ENCODE measurements at regions not wholly inside any gene's neighbourhood (a gene's known extent, or its start where the extent isn't known, plus 50 kb on each side); places are given as distances from the start of the nearest gene placed in this dataset.

DNA sequence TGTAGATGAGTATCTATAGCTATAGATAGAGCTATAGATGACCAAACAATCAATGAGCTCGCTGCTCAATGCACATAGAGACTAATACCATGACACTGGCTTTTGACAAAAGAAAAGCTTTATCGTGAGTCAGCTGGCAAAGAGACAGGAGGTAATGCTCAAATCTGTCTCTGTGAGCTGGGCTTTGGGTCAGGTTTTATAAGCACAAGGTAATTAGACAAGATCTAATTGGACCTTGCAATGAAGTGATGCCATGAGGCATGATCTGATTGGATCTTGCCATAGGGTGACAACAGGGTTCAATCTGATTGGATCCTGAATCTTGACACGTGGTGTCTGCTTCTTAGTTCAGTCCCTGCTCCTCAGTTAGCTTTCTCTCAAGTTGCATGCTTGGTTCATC is 180.7 kb upstream of the MXRA5 start:
- ChIA-PET CTCF (no interaction called here), POLR2A (no interaction called here)
- DNase-seq (ENCODE audit: low read depth, low spot score) = no peak
- Histone ChIP-seq H3K4me3 (ENCODE audit: low read depth in 2 of 2, low read length in 2 of 2) (no peak overlapping the region), H3K9me3 (ENCODE audit: control insufficient read depth, insufficient read depth, low read depth, low read length) (no peaks in the 10 kb centered on the region), H3K27ac (ENCODE audit: low read length) (no peak overlapping the region), H3K36me3 (ENCODE audit: control insufficient read depth, insufficient read depth, low read length) (no peaks in the 10 kb centered on the region), H3K4me1 (ENCODE audit: control insufficient read depth, insufficient read depth, low read length) (no peaks in the 10 kb centered on the region), H3K27me3 (ENCODE audit: control insufficient read depth, insufficient read depth, low read length) (no peaks in the 10 kb centered on the region)
- ATAC-seq = no peak
- TF ChIP-seq TCF7L2 (IDR thresholded peaks at IDR 0.05; ENCODE audit: low read depth, low read length) (no peak), SIN3A (IDR thresholded peaks at IDR 0.05; ENCODE audit: borderline replicate concordance, insufficient read depth, low read depth, low read length) (no peak), POLR2AphosphoS5 (IDR thresholded peaks at IDR 0.05; ENCODE audit: low read depth, low read length) (no peak)
- TF ChIP-seq, protein P1, sequence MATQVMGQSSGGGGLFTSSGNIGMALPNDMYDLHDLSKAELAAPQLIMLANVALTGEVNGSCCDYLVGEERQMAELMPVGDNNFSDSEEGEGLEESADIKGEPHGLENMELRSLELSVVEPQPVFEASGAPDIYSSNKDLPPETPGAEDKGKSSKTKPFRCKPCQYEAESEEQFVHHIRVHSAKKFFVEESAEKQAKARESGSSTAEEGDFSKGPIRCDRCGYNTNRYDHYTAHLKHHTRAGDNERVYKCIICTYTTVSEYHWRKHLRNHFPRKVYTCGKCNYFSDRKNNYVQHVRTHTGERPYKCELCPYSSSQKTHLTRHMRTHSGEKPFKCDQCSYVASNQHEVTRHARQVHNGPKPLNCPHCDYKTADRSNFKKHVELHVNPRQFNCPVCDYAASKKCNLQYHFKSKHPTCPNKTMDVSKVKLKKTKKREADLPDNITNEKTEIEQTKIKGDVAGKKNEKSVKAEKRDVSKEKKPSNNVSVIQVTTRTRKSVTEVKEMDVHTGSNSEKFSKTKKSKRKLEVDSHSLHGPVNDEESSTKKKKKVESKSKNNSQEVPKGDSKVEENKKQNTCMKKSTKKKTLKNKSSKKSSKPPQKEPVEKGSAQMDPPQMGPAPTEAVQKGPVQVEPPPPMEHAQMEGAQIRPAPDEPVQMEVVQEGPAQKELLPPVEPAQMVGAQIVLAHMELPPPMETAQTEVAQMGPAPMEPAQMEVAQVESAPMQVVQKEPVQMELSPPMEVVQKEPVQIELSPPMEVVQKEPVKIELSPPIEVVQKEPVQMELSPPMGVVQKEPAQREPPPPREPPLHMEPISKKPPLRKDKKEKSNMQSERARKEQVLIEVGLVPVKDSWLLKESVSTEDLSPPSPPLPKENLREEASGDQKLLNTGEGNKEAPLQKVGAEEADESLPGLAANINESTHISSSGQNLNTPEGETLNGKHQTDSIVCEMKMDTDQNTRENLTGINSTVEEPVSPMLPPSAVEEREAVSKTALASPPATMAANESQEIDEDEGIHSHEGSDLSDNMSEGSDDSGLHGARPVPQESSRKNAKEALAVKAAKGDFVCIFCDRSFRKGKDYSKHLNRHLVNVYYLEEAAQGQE (IDR thresholded peaks at IDR 0.05; ENCODE audit: insufficient read depth in 1 of 2, low read depth in 2 of 2, low read length in 1 of 2) = no peak
- no TSS peak for BruUV-seq (replicated peaks)
- in situ Hi-C loops (cut with HindIII; ENCODE audit: low pct_unique_long_range_greater_than_20kb, low sequenced_read_pairs) = no loop called here
- intact Hi-C loops (cut with micrococcal nuclease; ENCODE audit: unreplicated experiment) = no loop called here

DNA sequence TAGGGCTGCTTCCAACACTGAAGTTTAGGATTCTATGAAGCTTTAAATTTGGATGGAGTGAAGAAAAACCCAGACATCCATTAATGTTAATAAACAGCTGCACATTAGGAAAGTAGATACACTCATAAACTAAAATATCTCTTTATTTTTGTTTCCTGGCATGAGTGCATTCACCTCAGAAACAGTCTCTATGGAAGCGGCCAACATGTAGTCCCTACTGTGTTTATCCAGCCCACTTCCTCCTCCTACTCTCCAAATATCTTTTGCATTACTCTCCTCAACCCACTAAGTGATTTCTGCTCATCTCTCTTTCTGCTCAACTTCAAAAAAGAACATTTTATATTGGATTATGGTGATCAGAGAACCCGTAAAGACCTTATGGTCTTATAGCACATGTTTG is 180.3 kb upstream of the MXRA5 start:
- no peaks in the 10 kb centered on the region for H3K9me3 ChIP-seq (ENCODE audit: control insufficient read depth, insufficient read depth, low read depth, low read length)
- in situ Hi-C loops (cut with HindIII; ENCODE audit: low pct_unique_long_range_greater_than_20kb, low sequenced_read_pairs) = no loop called here
- H3K27ac ChIP-seq (ENCODE audit: low read length) = no peak overlapping the region
- no TSS peak for BruUV-seq (replicated peaks)
- ATAC-seq (no peak), DNase-seq (ENCODE audit: low read depth, low spot score) (no peak)
- no peak overlapping the region for H3K4me3 ChIP-seq (ENCODE audit: low read depth in 2 of 2, low read length in 2 of 2)
- H3K4me1 ChIP-seq (ENCODE audit: control insufficient read depth, insufficient read depth, low read length) = no peaks in the 10 kb centered on the region
- ChIA-PET CTCF (no interaction called here), POLR2A (no interaction called here)
- no peaks in the 10 kb centered on the region for H3K36me3 ChIP-seq (ENCODE audit: control insufficient read depth, insufficient read depth, low read length)
- no peak for TF ChIP-seq SIN3A (IDR thresholded peaks at IDR 0.05; ENCODE audit: borderline replicate concordance, insufficient read depth, low read depth, low read length)
- TF ChIP-seq, protein P2, sequence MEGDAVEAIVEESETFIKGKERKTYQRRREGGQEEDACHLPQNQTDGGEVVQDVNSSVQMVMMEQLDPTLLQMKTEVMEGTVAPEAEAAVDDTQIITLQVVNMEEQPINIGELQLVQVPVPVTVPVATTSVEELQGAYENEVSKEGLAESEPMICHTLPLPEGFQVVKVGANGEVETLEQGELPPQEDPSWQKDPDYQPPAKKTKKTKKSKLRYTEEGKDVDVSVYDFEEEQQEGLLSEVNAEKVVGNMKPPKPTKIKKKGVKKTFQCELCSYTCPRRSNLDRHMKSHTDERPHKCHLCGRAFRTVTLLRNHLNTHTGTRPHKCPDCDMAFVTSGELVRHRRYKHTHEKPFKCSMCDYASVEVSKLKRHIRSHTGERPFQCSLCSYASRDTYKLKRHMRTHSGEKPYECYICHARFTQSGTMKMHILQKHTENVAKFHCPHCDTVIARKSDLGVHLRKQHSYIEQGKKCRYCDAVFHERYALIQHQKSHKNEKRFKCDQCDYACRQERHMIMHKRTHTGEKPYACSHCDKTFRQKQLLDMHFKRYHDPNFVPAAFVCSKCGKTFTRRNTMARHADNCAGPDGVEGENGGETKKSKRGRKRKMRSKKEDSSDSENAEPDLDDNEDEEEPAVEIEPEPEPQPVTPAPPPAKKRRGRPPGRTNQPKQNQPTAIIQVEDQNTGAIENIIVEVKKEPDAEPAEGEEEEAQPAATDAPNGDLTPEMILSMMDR (IDR thresholded peaks at IDR 0.05) = no peak
- no peak for TF ChIP-seq POLR2AphosphoS5 (IDR thresholded peaks at IDR 0.05; ENCODE audit: low read depth, low read length)
- TF ChIP-seq TCF7L2 (IDR thresholded peaks at IDR 0.05; ENCODE audit: low read depth, low read length) = no peak
- TF ChIP-seq, protein P1 (IDR thresholded peaks at IDR 0.05; ENCODE audit: insufficient read depth in 1 of 2, low read depth in 2 of 2, low read length in 1 of 2) = no peak
- H3K27me3 ChIP-seq (ENCODE audit: control insufficient read depth, insufficient read depth, low read length) = no peaks in the 10 kb centered on the region
- intact Hi-C loops (cut with micrococcal nuclease; ENCODE audit: unreplicated experiment) = no loop called here

All from Panc1 (cell line).